Activated naive CD4-positive, alpha-beta T cell treated with anti-CD3 and anti-CD28 coated beads, Interleukin-2, amount 10 ng/mL, durations not matched to agents 7 days and 5 days (primary cell): ENCODE measurements at regions not wholly inside any gene's neighbourhood (a gene's known extent, or its start where the extent isn't known, plus 50 kb on each side); places are given as distances from the start of the nearest gene placed in this dataset.

ENCODE experiments used
- CTCF ChIA-PET: fragments of 350-600 bp; sonication (Branson Sonifier 250); formaldehyde crosslinking; loops from one replicate; lab custom pipeline; 2021; ENCODE audit warnings: antibody characterized with exemption; lab: Charles Lee
- DNase-seq: peaks from one replicate; pipeline ENCODE4 v3.0.0-alpha.2; 2020
- H3K27ac Mint-ChIP-seq: one replicate; pipeline ENCODE4 v1.8.0; 2021; ENCODE audit warnings: mild to moderate bottlenecking, moderate library complexity, mixed read lengths
- H3K27me3 Mint-ChIP-seq: one replicate; pipeline ENCODE4 v1.8.0; 2021; ENCODE audit warnings: mild to moderate bottlenecking, mixed read lengths
- H3K36me3 Mint-ChIP-seq: one replicate; pipeline ENCODE4 v1.8.0; 2021; ENCODE audit warnings: mixed read lengths
- H3K4me1 Mint-ChIP-seq: one replicate; pipeline ENCODE4 v1.8.0; 2021; ENCODE audit warnings: mixed read lengths
- H3K4me3 Mint-ChIP-seq: one replicate; pipeline ENCODE4 v1.8.0; 2021; ENCODE audit warnings: mild to moderate bottlenecking, moderate library complexity, mixed read lengths
- H3K9me3 Mint-ChIP-seq: one replicate; pipeline ENCODE4 v1.8.0; 2021; ENCODE audit warnings: mixed read lengths

DNA sequence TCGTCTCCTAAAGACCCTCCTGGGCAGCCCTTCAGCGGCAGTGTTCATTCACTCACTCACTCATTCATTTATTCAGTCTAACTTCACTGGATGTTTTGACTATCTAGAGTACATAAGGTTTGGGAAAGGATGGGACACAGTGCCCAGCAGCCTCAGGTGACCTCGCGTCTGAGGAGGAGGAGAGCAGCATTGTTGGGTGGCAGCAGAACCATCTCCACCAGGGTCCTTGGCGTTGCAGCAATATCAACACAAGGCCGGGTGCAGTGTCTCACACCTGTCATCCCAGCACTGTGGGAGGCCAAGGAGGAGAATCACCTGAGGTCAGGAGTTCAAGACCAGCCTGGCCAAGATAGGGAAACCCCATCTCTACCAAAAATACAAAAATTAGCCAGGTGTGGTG is 408.0 kb downstream of the BRD1 start:
- CTCF ChIA-PET = no interaction called here
- peaks cover 4% of the 10 kb centered on the region for H3K27me3 Mint-ChIP-seq
- H3K36me3 Mint-ChIP-seq = no peaks in the 10 kb centered on the region
- H3K27ac Mint-ChIP-seq = no peak overlapping the region
- H3K4me3 Mint-ChIP-seq = no peak overlapping the region
- H3K4me1 Mint-ChIP-seq = no peaks in the 10 kb centered on the region
- no peak for DNase-seq
- H3K9me3 Mint-ChIP-seq = no peaks in the 10 kb centered on the region

DNA sequence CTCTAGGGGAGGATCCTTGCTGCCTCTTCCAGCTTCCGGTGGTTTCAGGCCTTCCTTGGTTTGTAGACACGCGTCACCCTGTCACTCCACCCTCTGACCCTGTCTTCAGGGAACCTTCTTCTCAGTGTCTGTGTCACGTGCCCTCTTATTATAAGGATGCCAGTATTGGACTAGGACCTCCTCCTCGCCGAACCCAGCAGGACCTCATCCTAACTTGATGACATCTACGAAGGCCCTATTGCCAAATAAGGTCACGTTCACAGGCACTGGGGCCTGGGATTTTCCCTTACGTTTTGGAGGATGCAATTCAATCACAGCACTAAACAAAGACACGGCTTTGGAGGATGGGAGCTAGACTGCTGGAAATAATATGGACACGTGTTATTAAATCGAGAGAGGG is 408.7 kb downstream of the BRD1 start:
- DNase-seq = no peak
- Mint-ChIP-seq H3K27me3 (peaks cover 4% of the 10 kb centered on the region), H3K4me3 (no peak overlapping the region), H3K27ac (no peak overlapping the region), H3K9me3 (no peaks in the 10 kb centered on the region), H3K36me3 (no peaks in the 10 kb centered on the region), H3K4me1 (no peaks in the 10 kb centered on the region)
- CTCF ChIA-PET = no interaction called here

DNA sequence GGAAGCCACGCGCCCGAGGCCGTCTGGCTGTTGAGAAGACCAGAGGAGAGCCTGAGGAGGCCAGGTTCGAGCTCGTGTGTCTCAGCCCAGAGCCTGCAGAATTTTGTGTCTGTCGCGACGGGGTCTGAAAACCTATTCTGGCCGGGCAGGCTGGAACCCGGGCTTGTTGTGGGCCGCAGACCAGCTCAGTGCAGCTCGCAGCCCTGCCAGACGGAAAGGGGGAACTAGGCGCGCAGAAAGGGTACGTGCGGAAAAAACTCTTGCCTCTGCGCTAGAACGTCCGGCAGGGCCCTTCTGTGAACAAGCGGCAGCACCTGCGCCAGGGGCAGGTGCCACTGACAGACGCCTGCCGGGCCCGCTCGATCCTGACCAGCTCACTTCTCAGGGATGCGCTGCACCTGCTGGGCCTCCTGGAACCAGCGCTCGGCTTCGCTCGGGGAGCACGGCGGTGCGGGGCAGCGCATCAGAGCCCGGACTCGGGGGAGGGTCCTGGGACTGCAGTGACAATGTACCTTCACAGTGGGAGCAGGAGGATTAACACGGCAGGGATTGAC is 409.3 kb downstream of the BRD1 start:
- Mint-ChIP-seq H3K4me1 (no peaks in the 10 kb centered on the region), H3K9me3 (no peaks in the 10 kb centered on the region), H3K36me3 (no peaks in the 10 kb centered on the region), H3K4me3 (no peak overlapping the region), H3K27ac (no peak overlapping the region), H3K27me3 (peaks cover 4% of the 10 kb centered on the region)
- no peak for DNase-seq
- CTCF ChIA-PET = no interaction called here

DNA sequence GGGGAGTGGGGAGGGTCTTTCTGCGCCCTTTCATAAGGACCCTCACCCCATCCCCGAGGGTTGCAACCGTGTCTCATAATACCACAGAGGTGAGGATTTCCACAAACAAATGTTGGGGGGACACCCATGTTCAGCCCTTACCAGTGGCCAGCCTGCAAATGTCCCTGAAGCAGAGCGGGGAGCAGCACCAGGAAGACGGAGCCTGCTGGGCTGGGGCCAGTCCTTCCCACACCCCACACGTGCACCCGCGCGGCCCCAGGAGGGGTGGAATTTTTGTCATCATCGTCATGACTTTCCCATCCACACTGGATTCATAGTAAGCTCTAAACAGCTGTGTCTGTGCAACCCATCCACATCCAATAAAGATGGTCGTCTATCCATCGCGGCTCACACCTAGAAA is 409.8 kb downstream of the BRD1 start:
- peaks cover 3% of the 10 kb centered on the region for H3K27me3 Mint-ChIP-seq
- H3K9me3 Mint-ChIP-seq = no peaks in the 10 kb centered on the region
- CTCF ChIA-PET = no interaction called here
- no peak overlapping the region for H3K4me3 Mint-ChIP-seq
- H3K4me1 Mint-ChIP-seq = no peaks in the 10 kb centered on the region
- H3K27ac Mint-ChIP-seq = no peak overlapping the region
- H3K36me3 Mint-ChIP-seq = no peaks in the 10 kb centered on the region
- DNase-seq = no peak

DNA sequence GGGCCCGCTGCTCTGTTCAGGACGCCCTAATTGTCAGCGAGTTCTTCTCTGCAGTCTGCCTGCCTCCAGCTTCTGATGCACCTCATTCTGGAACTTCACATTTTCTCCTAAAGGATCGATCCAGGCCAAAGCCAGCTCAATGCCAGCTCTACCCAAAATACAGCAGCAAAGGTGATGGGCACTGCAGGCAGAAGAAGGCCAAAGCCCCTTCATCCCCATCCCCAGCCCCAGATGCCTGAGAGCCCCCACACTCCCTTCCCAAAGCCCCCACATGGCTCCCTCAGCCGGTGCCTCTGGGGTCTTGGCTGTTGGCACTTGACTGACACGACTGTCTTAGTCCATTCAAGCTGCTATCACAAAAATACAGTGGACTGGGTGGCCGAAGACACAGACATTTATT is 410.3 kb downstream of the BRD1 start:
- H3K27ac Mint-ChIP-seq = no peak overlapping the region
- H3K27me3 Mint-ChIP-seq = no peaks in the 10 kb centered on the region
- CTCF ChIA-PET = no interaction called here
- DNase-seq = no peak
- no peaks in the 10 kb centered on the region for H3K9me3 Mint-ChIP-seq
- no peaks in the 10 kb centered on the region for H3K36me3 Mint-ChIP-seq
- H3K4me3 Mint-ChIP-seq = no peak overlapping the region
- no peaks in the 10 kb centered on the region for H3K4me1 Mint-ChIP-seq

DNA sequence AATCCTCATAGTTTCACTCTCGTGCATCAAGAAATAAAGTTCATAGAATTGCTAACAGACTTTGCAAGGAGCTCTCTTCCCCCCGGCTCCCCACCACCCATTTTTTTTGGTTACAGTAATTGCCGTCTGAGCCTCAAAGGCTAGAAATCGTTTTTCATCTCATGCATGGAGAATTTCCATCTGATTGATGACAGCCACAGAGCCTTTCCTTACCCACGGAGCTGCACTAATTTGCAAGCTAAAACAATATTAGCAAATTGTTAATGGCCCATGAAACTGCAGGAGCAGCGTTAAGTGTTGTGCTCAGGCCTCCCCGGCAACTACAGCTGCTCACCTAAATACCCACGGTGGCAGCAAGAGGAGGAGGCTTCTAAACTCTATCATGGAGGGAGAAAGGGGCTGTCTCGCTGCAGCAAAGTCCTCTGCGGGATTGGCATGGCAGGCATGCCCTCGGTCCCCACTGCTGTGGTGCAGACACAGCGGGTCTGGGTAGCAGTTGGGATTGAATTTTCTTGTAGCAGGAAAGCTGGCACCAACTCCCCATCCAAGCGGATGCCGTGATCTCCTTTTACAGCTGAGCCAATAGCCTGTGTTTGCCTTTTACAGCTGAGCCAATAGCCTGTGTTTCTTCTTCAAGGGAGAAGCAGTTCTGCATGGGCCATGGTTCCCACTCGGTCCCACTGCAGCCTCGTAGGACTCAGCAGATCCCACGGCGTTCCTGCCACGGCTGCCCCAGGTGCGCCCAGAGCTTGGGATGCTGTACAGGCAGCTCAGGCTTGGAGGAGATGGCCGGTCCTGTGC is 412.3 kb downstream of the BRD1 start:
- CTCF ChIA-PET = no interaction called here
- H3K36me3 Mint-ChIP-seq = no peaks in the 10 kb centered on the region
- no peaks in the 10 kb centered on the region for H3K9me3 Mint-ChIP-seq
- no peak for DNase-seq
- H3K4me3 Mint-ChIP-seq = no peak overlapping the region
- H3K27me3 Mint-ChIP-seq = peaks cover 4% of the 10 kb centered on the region
- H3K4me1 Mint-ChIP-seq = no peaks in the 10 kb centered on the region
- H3K27ac Mint-ChIP-seq = no peak overlapping the region

DNA sequence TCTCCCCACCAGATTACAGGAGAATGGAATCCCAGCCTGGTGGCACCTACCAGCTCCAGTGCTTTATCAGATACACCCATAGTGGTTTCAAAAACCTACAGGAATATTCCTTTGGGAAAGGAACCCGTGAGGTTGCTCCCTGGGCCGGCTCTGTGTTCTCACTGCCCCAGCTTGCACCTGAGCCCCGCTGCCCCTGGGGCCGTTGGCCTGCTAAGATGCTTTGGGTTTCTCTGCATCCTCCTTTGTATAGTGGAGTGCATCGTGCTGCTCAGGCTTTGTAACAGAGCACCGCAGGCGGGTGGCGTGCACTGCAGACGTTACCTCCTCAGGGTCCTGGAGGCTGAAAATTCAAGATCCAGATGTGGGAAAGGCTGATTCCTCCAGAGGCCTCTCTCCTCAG is 414.1 kb downstream of the BRD1 start:
- Mint-ChIP-seq H3K36me3 (no peaks in the 10 kb centered on the region), H3K27me3 (peaks cover 4% of the 10 kb centered on the region), H3K27ac (no peak overlapping the region), H3K9me3 (no peaks in the 10 kb centered on the region), H3K4me3 (no peak overlapping the region), H3K4me1 (no peaks in the 10 kb centered on the region)
- CTCF ChIA-PET = no interaction called here
- DNase-seq = no peak

DNA sequence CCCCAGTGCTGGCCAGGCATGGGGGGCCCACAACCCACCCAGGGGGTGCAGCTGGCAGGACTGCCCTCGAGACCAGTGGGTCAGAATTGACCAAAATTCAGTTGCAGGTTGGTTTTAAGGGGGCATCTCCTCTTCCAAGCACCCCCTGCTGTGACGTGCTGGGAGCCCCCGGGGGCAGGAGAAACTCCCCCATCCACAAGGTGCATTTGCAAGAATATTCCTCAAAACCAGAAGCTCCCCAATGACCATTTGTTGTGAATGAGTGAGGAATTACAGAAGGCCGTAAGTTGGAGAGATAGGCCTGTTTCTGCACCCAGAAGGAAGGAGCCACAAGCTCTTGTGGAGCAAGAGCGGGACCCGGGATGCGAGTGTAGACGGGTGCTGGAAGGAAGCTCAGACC is 414.5 kb downstream of the BRD1 start:
- no peaks in the 10 kb centered on the region for H3K36me3 Mint-ChIP-seq
- CTCF ChIA-PET = no interaction called here
- no peak overlapping the region for H3K27ac Mint-ChIP-seq
- H3K9me3 Mint-ChIP-seq = no peaks in the 10 kb centered on the region
- DNase-seq = no peak
- peaks cover 4% of the 10 kb centered on the region for H3K27me3 Mint-ChIP-seq
- no peak overlapping the region for H3K4me3 Mint-ChIP-seq
- no peaks in the 10 kb centered on the region for H3K4me1 Mint-ChIP-seq

DNA sequence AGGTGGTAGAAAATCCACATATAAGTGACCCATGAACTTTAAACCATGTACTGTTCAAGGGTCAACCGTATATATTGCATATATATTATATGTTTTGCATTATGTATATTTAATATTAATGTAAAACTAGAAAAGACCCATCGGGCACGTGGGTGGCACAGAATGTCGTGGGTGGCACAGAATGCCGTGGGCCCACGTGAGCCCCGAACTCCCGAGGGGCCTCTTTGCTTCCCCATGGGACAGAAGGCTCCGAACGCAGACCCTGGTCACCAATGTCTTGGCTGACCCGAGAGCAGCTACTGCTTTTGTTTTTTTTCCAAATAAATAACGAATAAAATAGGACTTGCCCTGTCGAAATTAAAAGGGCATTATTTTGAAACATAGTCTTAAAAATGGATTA is 415.4 kb downstream of the BRD1 start:
- Mint-ChIP-seq H3K4me1 (no peaks in the 10 kb centered on the region), H3K36me3 (no peaks in the 10 kb centered on the region), H3K9me3 (no peaks in the 10 kb centered on the region), H3K27ac (no peak overlapping the region), H3K27me3 (peaks cover 4% of the 10 kb centered on the region), H3K4me3 (no peak overlapping the region)
- CTCF ChIA-PET = no interaction called here
- no peak for DNase-seq

DNA sequence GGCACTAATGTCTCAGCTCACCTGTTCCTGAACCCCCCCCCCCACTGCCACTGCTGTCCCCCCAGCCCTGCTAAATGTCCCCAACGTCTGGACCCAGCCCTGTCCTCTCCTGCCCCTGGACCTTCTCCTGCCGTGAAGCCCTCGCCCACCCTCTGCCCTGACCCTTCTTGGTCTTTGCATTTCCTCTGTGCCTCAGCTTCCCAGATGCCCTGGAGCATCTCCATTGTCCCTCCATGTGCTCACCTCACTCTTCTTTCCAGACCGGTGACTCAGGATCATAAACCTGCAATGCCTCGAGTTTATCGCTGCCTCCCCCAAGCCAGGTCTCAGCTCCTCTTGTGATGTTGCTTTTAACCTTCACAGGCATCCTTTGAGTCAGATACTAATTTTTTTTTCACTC is 416.4 kb downstream of the BRD1 start:
- H3K4me1 Mint-ChIP-seq = no peaks in the 10 kb centered on the region
- H3K27ac Mint-ChIP-seq = no peak overlapping the region
- peaks cover 4% of the 10 kb centered on the region for H3K27me3 Mint-ChIP-seq
- no peaks in the 10 kb centered on the region for H3K36me3 Mint-ChIP-seq
- DNase-seq = no peak
- H3K4me3 Mint-ChIP-seq = no peak overlapping the region
- CTCF ChIA-PET = interaction anchor here (0.7 kb wide), 1 partner anchor 18 kb away, joined by 3 read pairs; no protein-coding TSS in a partner anchor
- no peaks in the 10 kb centered on the region for H3K9me3 Mint-ChIP-seq

DNA sequence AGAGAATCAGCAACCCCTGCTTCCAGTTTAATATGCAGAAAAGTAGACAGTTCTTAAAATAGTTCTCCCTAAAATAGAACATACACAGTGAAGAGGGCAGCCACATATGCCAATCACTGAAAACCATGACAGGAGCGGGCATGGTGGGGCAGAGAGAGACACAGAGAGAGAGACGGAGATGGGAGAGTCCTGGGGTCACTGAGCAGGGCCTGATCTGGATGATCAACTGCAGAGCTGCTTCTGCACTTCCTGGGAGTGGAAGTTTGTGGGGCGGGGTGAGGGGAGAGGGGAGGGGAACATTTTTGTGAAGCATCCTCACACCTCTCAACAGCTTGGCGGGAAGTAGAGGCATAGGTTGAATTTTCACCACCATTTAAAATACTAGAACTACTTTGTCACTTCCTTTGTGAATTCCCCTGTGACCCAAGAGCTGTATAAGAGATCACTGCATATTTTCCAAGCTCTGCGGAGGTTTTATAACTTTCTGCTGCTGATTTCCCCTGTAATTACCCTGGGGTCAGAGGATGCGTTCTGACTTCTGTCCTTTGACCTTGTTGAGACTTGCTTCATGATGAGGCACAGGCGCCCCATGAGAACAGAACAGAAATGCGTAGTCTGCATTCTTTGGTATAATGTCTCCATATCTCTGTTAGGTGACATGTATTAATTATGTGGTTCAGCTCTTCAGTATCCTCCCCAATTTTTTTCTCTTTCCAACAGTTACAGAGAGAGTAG is 419.4 kb downstream of the BRD1 start:
- Mint-ChIP-seq H3K27me3 (peaks cover 8% of the 10 kb centered on the region), H3K4me1 (no peaks in the 10 kb centered on the region), H3K27ac (no peak overlapping the region), H3K9me3 (no peaks in the 10 kb centered on the region), H3K36me3 (no peaks in the 10 kb centered on the region), H3K4me3 (no peak overlapping the region)
- DNase-seq = no peak
- CTCF ChIA-PET = no interaction called here

DNA sequence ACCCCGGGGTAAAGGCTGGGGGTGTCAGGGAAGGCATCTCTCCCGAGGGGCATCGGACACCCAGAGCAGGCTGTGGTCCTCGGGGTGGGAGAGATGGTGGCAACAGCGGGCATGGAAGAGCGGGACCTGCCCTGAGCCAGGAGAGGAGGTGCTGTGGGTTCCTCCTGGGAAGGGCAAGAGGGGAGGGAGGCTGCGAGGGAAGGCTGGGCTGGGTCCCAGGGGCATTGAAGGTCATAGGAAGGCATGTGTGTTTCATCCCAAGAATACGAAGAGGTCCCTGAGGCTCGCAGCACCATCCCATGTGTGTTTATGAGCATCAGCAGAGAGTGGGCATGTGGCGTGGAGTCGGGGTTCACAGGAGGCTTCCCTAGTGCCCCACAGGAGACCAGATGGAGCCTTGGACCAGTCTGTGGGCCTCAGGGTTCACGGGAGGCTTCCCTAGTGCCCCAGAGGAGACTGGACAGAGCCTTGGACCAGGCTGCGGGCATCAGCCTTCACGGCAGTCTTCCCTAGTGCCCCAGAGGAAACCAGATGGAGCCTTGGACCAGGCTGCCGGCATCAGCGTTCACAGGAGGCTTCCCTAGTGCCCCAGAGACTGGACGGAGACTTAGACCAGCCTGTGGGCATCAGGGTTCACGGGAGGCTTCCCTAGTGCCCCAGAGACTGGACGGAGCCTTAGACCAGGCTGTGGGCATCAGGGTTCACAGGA is 420.6 kb downstream of the BRD1 start:
- H3K4me3 Mint-ChIP-seq = no peak overlapping the region
- H3K27ac Mint-ChIP-seq = no peak overlapping the region
- H3K27me3 Mint-ChIP-seq = peaks cover 8% of the 10 kb centered on the region
- no peaks in the 10 kb centered on the region for H3K4me1 Mint-ChIP-seq
- H3K9me3 Mint-ChIP-seq = no peaks in the 10 kb centered on the region
- H3K36me3 Mint-ChIP-seq = no peaks in the 10 kb centered on the region
- no peak for DNase-seq
- CTCF ChIA-PET = no interaction called here

DNA sequence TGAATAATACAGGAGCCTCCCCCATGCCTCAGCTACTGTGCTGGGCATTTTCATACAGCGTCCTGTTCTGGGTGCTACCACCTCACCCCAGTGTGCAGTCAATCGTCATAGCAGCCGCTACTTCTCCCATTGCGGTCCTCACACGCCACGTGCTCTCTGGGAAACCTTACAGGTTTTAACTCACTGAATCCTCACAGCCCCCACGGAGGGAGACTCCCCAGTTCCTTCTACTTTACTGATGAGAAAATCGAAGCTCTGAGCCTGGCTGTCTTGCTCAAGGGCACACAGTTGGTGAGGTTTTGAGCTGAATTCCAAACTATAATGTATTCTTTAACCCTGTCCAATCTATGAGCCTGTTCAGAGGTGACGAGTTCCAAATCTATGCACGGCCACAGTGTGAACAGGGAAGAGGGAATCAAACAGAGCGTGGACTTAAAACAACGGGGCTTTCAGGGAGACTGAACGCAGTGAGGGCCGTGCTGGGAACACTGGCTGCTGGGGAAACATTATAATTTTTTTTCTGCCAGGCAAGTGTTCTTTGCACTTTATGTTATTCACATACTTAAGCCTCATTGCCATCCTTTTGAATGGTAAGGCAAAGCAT is 421.5 kb downstream of the BRD1 start:
- peaks cover 5% of the 10 kb centered on the region for H3K27me3 Mint-ChIP-seq
- H3K4me3 Mint-ChIP-seq = no peak overlapping the region
- no peaks in the 10 kb centered on the region for H3K4me1 Mint-ChIP-seq
- H3K36me3 Mint-ChIP-seq = no peaks in the 10 kb centered on the region
- H3K9me3 Mint-ChIP-seq = no peaks in the 10 kb centered on the region
- CTCF ChIA-PET = no interaction called here
- DNase-seq = no peak
- H3K27ac Mint-ChIP-seq = no peak overlapping the region

DNA sequence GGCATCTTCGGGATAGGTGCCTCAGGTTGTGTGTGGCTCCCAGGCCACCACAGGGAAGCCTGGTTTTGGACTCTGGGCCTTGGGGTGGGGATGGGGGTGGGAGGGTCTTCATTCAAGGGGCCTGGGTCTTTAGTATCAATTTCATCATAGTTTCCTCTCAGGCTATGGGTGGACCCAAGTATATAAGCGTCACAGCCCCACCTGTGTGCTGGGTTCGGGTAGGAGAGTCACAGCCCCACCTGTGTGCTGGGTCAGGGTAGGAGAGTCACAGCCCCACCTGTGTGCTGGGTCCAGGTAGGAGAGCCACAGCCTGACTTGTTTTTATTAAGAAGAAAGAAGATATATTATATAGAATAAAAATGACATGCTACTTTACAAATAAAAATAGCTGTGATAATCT is 422.1 kb downstream of the BRD1 start:
- H3K4me1 Mint-ChIP-seq = no peaks in the 10 kb centered on the region
- H3K36me3 Mint-ChIP-seq = no peaks in the 10 kb centered on the region
- no peak for DNase-seq
- no peak overlapping the region for H3K4me3 Mint-ChIP-seq
- CTCF ChIA-PET = no interaction called here
- no peak overlapping the region for H3K27ac Mint-ChIP-seq
- H3K27me3 Mint-ChIP-seq = peaks cover 4% of the 10 kb centered on the region
- no peaks in the 10 kb centered on the region for H3K9me3 Mint-ChIP-seq
